Stomach (tissue), 4 donors: ENCODE measurements at regions not wholly inside any gene's neighbourhood (a gene's known extent, or its start where the extent isn't known, plus 50 kb on each side); places are given as distances from the start of the nearest gene placed in this dataset.

Source experiments
- EP300 ChIP-seq: sonication (generic); formaldehyde crosslinking; IDR thresholded peaks from one replicate; pipeline ENCODE4 v1.6.1; 2017; ENCODE audit warnings: antibody characterized with exemption
- POLR2A ChIP-seq, 4 donors: fragments of 450-650 bp; IDR thresholded peaks; one replicate each; pipeline ENCODE4 v1.6.1; 2016; ENCODE audit warnings: antibody characterized with exemption in 4 of 4, control low read depth in 2 of 4, mild to moderate bottlenecking in 1 of 4, moderate library complexity in 1 of 4
- POLR2AphosphoS5 ChIP-seq, 3 donors: sonication (generic); formaldehyde crosslinking; IDR thresholded peaks; one replicate each; pipeline ENCODE4 v1.6.1; 2016; ENCODE audit warnings: antibody characterized with exemption in 3 of 3
- TF ChIP-seq, protein P1 (sequence below), 7 experiments: fragments of 450-650 bp in 4 of 7; fragments of 200-600 bp in 3 of 7; sonication (generic) in 3 of 7; IDR thresholded peaks; one replicate each; pipeline ENCODE4 v1.5.1; 2016 to 2019; ENCODE audit warnings: antibody characterized with exemption in 7 of 7, control low read depth in 2 of 7, mild to moderate bottlenecking in 1 of 7

DNA sequence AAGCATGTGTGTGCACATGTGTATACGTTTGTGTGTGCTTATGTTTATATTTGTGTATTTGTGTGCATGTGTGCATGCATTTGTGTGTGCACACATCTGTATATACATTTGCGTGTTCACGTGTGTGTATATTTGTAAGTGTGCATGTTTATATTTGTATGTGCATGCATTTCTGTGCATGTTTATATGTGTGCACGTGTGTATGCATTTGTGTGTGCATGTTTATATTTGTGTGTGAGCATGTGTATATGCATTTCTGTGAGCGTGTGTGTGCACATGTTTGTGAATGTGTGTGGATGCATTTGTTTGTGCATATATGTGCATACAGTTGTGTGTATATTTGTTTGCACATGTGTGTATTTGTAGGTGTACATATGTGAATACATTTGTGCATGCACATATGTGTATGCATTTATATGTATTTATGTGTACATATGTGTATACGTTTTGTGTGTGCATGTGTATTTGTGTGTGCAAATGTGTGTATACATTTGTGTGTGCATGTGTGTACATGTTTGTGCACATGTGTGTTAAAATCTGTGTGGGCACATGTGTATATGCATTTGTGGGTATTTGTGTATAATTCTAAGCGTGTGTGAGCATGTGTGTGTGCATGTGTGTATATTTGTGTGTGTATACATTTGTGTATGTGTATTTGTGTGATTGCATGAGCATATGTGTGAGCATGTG lies 140.4 kb upstream of the AFDN start:
- TF ChIP-seq, protein P1, sequence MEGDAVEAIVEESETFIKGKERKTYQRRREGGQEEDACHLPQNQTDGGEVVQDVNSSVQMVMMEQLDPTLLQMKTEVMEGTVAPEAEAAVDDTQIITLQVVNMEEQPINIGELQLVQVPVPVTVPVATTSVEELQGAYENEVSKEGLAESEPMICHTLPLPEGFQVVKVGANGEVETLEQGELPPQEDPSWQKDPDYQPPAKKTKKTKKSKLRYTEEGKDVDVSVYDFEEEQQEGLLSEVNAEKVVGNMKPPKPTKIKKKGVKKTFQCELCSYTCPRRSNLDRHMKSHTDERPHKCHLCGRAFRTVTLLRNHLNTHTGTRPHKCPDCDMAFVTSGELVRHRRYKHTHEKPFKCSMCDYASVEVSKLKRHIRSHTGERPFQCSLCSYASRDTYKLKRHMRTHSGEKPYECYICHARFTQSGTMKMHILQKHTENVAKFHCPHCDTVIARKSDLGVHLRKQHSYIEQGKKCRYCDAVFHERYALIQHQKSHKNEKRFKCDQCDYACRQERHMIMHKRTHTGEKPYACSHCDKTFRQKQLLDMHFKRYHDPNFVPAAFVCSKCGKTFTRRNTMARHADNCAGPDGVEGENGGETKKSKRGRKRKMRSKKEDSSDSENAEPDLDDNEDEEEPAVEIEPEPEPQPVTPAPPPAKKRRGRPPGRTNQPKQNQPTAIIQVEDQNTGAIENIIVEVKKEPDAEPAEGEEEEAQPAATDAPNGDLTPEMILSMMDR (IDR thresholded peaks at IDR 0.05): no peak
- no peak for TF ChIP-seq POLR2AphosphoS5 (IDR thresholded peaks at IDR 0.05)
- no peak for TF ChIP-seq EP300
- TF ChIP-seq POLR2A (IDR thresholded peaks at IDR 0.05): no peak
